ENCODE measurements at regions not wholly inside any gene's neighbourhood (a gene's known extent, or its start where the extent isn't known, plus 50 kb on each side); places are given as distances from the start of the nearest gene placed in this dataset.
"Not testable (repeated sequence)": the region's sequence is repeated elsewhere in the genome, so short reads cannot be mapped to it uniquely, and the experiment has no call there.

- Histone ChIP-seq H3K36me3 (ENCODE audit: insufficient read depth, low read length) (no peaks in the 10 kb centered on the region), H3K4me1 (ENCODE audit: insufficient read depth, low read length) (no peaks in the 10 kb centered on the region), H3K9me3 (ENCODE audit: low read length) (no peaks in the 10 kb centered on the region), H3K9ac (ENCODE audit: low read length) (no peak overlapping the region), H3K27me3 (ENCODE audit: control insufficient read depth in 1 of 2, insufficient read depth in 2 of 2, low read length in 2 of 2) (no peaks in the 10 kb centered on the region), H3K4me3 (ENCODE audit: low read depth in 1 of 2, low read length in 2 of 2) (no peak overlapping the region), H3K27ac (ENCODE audit: low read depth, low read length) (no peak overlapping the region)
Measured at GRCh38 chr2:175729049-175729706, 272.9 kb downstream of the LNPK start.

DNA sequence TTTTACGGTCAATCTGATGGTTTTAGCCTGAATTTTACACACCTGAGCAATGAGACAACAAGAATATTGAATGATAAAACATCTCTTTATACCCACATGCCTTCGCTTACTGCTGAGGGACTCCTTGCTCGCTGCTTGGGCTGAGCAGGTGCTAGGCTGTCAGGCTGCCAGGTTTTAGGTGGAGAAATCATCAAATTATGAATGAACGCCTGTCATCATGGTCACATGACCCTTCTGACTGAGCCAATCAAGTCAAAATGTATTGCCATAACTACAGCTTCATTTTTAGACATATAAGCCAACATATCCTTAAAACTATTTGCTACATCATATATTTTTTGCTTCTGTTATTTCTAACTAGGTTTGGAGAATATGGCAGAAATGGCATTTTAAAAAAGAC, 274.0 kb downstream of the LNPK start:
- no peak overlapping the region for H3K9ac ChIP-seq (ENCODE audit: low read length)
- no peaks in the 10 kb centered on the region for H3K27me3 ChIP-seq (ENCODE audit: control insufficient read depth in 1 of 2, insufficient read depth in 2 of 2, low read length in 2 of 2)
- no peak overlapping the region for H3K4me3 ChIP-seq (ENCODE audit: low read depth in 1 of 2, low read length in 2 of 2)
- no peak overlapping the region for H3K27ac ChIP-seq (ENCODE audit: low read depth, low read length)
- H3K36me3 ChIP-seq (ENCODE audit: insufficient read depth, low read length) = no peaks in the 10 kb centered on the region
- no peaks in the 10 kb centered on the region for H3K9me3 ChIP-seq (ENCODE audit: low read length)
- no peaks in the 10 kb centered on the region for H3K4me1 ChIP-seq (ENCODE audit: insufficient read depth, low read length)

- Histone ChIP-seq H3K9me3 (ENCODE audit: low read length) (no peaks in the 10 kb centered on the region), H3K9ac (ENCODE audit: low read length) (no peak overlapping the region), H3K36me3 (ENCODE audit: insufficient read depth, low read length) (no peaks in the 10 kb centered on the region), H3K27ac (ENCODE audit: low read depth, low read length) (no peak overlapping the region), H3K27me3 (ENCODE audit: control insufficient read depth in 1 of 2, insufficient read depth in 2 of 2, low read length in 2 of 2) (no peaks in the 10 kb centered on the region), H3K4me3 (ENCODE audit: low read depth in 1 of 2, low read length in 2 of 2) (no peak overlapping the region), H3K4me1 (ENCODE audit: insufficient read depth, low read length) (no peaks in the 10 kb centered on the region)
Measured at GRCh38 chr2:175726223-175726622, 275.8 kb downstream of the LNPK start.

DNA sequence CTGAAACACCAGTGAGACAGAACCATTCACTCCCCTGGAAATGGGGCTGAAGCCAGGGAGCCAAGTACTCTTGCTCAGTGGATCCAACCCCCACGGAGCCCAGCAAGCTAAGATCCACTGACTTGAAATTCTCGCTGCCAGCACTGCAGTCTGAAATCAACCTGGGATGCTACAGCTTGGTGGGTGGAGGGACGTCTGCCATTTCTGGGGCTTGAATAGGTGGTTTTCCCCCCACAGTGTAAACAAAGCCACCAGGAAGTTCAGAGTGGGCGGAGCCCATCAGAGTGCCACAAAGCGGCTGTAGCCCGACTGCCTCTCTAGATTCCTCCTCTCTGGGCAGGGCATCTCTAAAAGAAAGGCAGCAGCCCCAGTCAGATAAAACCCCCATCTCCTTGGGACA, 292.8 kb downstream of the LNPK start:
- Histone ChIP-seq H3K4me3 (ENCODE audit: low read depth in 1 of 2, low read length in 2 of 2) (no peak overlapping the region), H3K27ac (ENCODE audit: low read depth, low read length) (no peak overlapping the region), H3K9me3 (ENCODE audit: low read length) (no peaks in the 10 kb centered on the region), H3K27me3 (ENCODE audit: control insufficient read depth in 1 of 2, insufficient read depth in 2 of 2, low read length in 2 of 2) (peaks cover 0 to 4% of the 10 kb centered on the region in 2 donors), H3K4me1 (ENCODE audit: insufficient read depth, low read length) (no peaks in the 10 kb centered on the region), H3K9ac (ENCODE audit: low read length) (no peak overlapping the region), H3K36me3 (ENCODE audit: insufficient read depth, low read length) (no peaks in the 10 kb centered on the region)

GRCh38 chr2:175707322-175707721, 294.7 kb downstream of the LNPK start:
- Histone ChIP-seq H3K27ac (ENCODE audit: low read depth, low read length) (no peak overlapping the region), H3K4me1 (ENCODE audit: insufficient read depth, low read length) (no peaks in the 10 kb centered on the region)

GRCh38 chr2:175704568-175704967, 297.5 kb downstream of the LNPK start:
- not testable (repeated sequence) for H3K9me3 ChIP-seq (ENCODE audit: low read length); H3K4me3 ChIP-seq (ENCODE audit: low read depth in 1 of 2, low read length in 2 of 2); H3K27ac ChIP-seq (ENCODE audit: low read depth, low read length); H3K27me3 ChIP-seq (ENCODE audit: control insufficient read depth in 1 of 2, insufficient read depth in 2 of 2, low read length in 2 of 2); H3K4me1 ChIP-seq (ENCODE audit: insufficient read depth, low read length); H3K36me3 ChIP-seq (ENCODE audit: insufficient read depth, low read length); H3K9ac ChIP-seq (ENCODE audit: low read length)

More at GRCh38 chr2:175707322-175707721, 294.7 kb downstream of the LNPK start:
- Histone ChIP-seq H3K9me3 (ENCODE audit: low read length) (no peaks in the 10 kb centered on the region), H3K27me3 (ENCODE audit: control insufficient read depth in 1 of 2, insufficient read depth in 2 of 2, low read length in 2 of 2) (peaks cover 0 to 4% of the 10 kb centered on the region in 2 donors), H3K9ac (ENCODE audit: low read length) (no peak overlapping the region), H3K36me3 (ENCODE audit: insufficient read depth, low read length) (no peaks in the 10 kb centered on the region), H3K4me3 (ENCODE audit: low read depth in 1 of 2, low read length in 2 of 2) (no peak overlapping the region)

GRCh38 chr2:175698061-175698460, 304.0 kb downstream of the LNPK start:
- no peak overlapping the region for H3K4me3 ChIP-seq (ENCODE audit: low read depth in 1 of 2, low read length in 2 of 2)
- H3K9ac ChIP-seq (ENCODE audit: low read length) = no peak overlapping the region
- H3K4me1 ChIP-seq (ENCODE audit: insufficient read depth, low read length) = no peaks in the 10 kb centered on the region
- no peaks in the 10 kb centered on the region for H3K9me3 ChIP-seq (ENCODE audit: low read length)
- H3K27me3 ChIP-seq (ENCODE audit: control insufficient read depth in 1 of 2, insufficient read depth in 2 of 2, low read length in 2 of 2) = no peaks in the 10 kb centered on the region
- H3K36me3 ChIP-seq (ENCODE audit: insufficient read depth, low read length) = no peaks in the 10 kb centered on the region
- no peak overlapping the region for H3K27ac ChIP-seq (ENCODE audit: low read depth, low read length)

DNA sequence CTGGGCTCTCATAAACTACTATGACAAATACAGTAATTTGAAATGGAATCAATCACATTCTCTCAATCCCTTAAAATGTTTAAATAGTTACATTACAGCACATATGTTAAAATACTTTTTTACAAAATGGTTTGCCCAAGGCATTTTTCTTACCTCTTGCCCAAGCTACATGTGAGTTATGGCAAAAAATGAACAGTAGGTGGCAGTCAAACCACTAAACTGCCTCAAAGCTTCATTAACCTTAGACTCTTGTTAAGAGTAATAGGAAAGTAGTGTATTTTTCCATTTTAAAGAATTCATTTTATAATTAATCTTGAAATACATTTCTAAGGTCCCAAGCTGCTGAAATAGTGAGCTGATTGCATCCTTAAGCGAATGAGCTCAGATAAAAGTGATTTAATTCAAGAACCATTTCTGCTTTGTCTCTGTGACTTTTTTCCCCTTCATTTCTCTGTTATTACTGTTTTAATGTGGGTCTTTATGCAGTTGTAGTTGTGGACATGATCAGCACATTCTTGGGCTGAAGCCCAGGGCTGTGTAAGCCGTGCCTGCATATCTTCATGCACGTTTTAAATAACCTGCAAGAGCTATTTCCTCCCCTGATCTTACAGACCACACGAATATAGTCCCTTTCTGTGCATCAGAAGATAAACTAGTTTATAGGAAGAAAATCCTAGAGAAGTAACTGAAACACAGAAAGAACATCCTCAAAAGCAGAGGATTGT, 311.8 kb downstream of the LNPK start:
- Histone ChIP-seq H3K9me3 (ENCODE audit: low read length) (no peaks in the 10 kb centered on the region), H3K9ac (ENCODE audit: low read length) (no peak overlapping the region), H3K27ac (ENCODE audit: low read depth, low read length) (no peak overlapping the region), H3K27me3 (ENCODE audit: control insufficient read depth in 1 of 2, insufficient read depth in 2 of 2, low read length in 2 of 2) (peaks cover 4 to 6% of the 10 kb centered on the region in 2 donors), H3K36me3 (ENCODE audit: insufficient read depth, low read length) (no peaks in the 10 kb centered on the region), H3K4me1 (ENCODE audit: insufficient read depth, low read length) (no peaks in the 10 kb centered on the region), H3K4me3 (ENCODE audit: low read depth in 1 of 2, low read length in 2 of 2) (no peak overlapping the region)

- no peak overlapping the region for H3K9ac ChIP-seq (ENCODE audit: low read length)
- no peaks in the 10 kb centered on the region for H3K9me3 ChIP-seq (ENCODE audit: low read length)
- peaks cover 4 to 6% of the 10 kb centered on the region in 2 donors for H3K27me3 ChIP-seq (ENCODE audit: control insufficient read depth in 1 of 2, insufficient read depth in 2 of 2, low read length in 2 of 2)
- H3K36me3 ChIP-seq (ENCODE audit: insufficient read depth, low read length) = no peaks in the 10 kb centered on the region
- no peak overlapping the region for H3K4me3 ChIP-seq (ENCODE audit: low read depth in 1 of 2, low read length in 2 of 2)
- H3K4me1 ChIP-seq (ENCODE audit: insufficient read depth, low read length) = no peaks in the 10 kb centered on the region
- H3K27ac ChIP-seq (ENCODE audit: low read depth, low read length) = no peak overlapping the region
Measured at GRCh38 chr2:175688243-175688642, 313.8 kb downstream of the LNPK start.

DNA sequence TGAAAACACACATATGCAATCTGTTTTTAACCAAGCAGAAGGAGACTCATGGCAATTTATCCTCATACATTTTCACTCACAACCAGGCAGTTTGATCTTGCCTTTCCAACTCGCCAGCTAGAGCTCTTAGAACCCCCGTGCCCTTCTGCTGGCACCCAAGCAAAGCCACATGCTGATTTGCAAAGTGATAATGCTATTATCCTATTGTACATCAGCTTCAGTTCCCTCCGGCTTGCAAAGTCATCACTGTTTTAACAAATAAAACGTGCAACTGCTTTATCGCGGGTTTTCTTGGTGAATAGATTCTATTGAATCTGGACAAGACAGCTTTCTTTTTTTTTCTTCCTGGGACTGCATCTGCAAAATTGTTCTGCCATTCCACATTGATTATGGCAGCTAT, 314.6 kb downstream of the LNPK start:
- no peak overlapping the region for H3K9ac ChIP-seq (ENCODE audit: low read length)
- no peak overlapping the region for H3K4me3 ChIP-seq (ENCODE audit: low read depth in 1 of 2, low read length in 2 of 2)
- H3K36me3 ChIP-seq (ENCODE audit: insufficient read depth, low read length) = no peaks in the 10 kb centered on the region
- no peak overlapping the region for H3K27ac ChIP-seq (ENCODE audit: low read depth, low read length)
- peaks cover 4 to 6% of the 10 kb centered on the region in 2 donors for H3K27me3 ChIP-seq (ENCODE audit: control insufficient read depth in 1 of 2, insufficient read depth in 2 of 2, low read length in 2 of 2)
- no peaks in the 10 kb centered on the region for H3K4me1 ChIP-seq (ENCODE audit: insufficient read depth, low read length)
- H3K9me3 ChIP-seq (ENCODE audit: low read length) = no peaks in the 10 kb centered on the region

- Histone ChIP-seq H3K9me3 (ENCODE audit: low read length) (no peaks in the 10 kb centered on the region), H3K4me1 (ENCODE audit: insufficient read depth, low read length) (no peaks in the 10 kb centered on the region), H3K27me3 (ENCODE audit: control insufficient read depth in 1 of 2, insufficient read depth in 2 of 2, low read length in 2 of 2) (peaks cover 4 to 6% of the 10 kb centered on the region in 2 donors), H3K36me3 (ENCODE audit: insufficient read depth, low read length) (no peaks in the 10 kb centered on the region), H3K27ac (ENCODE audit: low read depth, low read length) (no peak overlapping the region), H3K9ac (ENCODE audit: low read length) (no peak overlapping the region), H3K4me3 (ENCODE audit: low read depth in 1 of 2, low read length in 2 of 2) (no peak overlapping the region)
Measured at GRCh38 chr2:175686002-175686401, 316.1 kb downstream of the LNPK start.

- Histone ChIP-seq H3K9ac (ENCODE audit: low read length) (no peak overlapping the region), H3K27me3 (ENCODE audit: control insufficient read depth in 1 of 2, insufficient read depth in 2 of 2, low read length in 2 of 2) (peaks cover 0 to 6% of the 10 kb centered on the region in 2 donors), H3K4me3 (ENCODE audit: low read depth in 1 of 2, low read length in 2 of 2) (no peak overlapping the region), H3K4me1 (ENCODE audit: insufficient read depth, low read length) (no peaks in the 10 kb centered on the region), H3K9me3 (ENCODE audit: low read length) (no peaks in the 10 kb centered on the region), H3K27ac (ENCODE audit: low read depth, low read length) (no peak overlapping the region), H3K36me3 (ENCODE audit: insufficient read depth, low read length) (no peaks in the 10 kb centered on the region)
Measured at GRCh38 chr2:175684466-175684865, 317.6 kb downstream of the LNPK start.

Measured in muscle layer of colon (tissue), 2 donors.